Anterior cingulate cortex (tissue), 58 donors: ENCODE measurements at regions not wholly inside any gene's neighbourhood (a gene's known extent, or its start where the extent isn't known, plus 50 kb on each side); places are given as distances from the start of the nearest gene placed in this dataset.
A peak's percentile ranks its signal among the peaks of the same experiment; 100 is the strongest.
"Not testable (repeated sequence)": the region's sequence is repeated elsewhere in the genome, so short reads cannot be mapped to it uniquely, and the experiment has no call there.

ENCODE experiments used
- DNase-seq, 58 donors: peaks; one replicate each; lab custom pipeline; 2025; lab: John Stamatoyannopoulos, UW

DNA sequence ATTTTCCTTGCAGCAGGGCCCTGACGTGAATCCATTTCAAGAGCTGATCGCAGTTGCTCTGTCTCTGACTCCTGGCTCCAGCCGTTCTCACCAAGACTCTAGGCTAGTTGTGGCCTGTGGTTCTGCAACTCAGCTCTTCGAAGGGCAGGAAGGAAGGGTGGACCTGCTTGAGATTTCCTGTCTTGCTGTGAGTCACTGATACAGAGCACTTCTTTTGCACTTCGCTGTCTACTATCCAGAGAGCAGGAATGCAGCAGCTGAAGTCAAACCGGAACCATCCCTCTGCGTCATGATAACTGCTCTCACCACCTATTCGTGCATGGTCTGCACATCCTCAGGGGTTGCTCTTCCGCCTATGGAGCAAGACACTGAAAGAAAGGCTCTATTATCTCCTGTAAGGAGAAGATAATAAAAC is 59.7 kb downstream of the RAP2B start:
- DNase-seq: peak in 30 of 58 donors; percentile 1 to 61 (median 10)

DNA sequence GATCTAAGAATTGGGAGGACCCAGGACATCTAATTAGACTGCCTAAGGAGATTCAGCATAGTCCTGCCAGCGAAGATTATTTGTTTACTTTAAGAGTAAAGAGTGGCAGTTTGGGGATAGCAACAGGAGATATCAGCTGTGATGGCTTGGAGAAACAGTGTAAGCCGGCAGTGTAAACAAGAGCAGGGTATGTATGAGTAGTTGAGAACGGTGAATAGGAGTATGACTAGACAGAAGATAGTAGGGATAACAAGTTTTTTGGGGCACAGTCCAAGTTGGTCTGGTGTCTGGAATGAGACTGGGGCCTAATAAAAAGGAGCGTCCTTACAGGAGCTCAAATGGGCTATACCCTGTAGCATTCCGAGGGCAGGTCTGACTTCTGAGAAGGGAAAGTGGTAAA is 64.9 kb downstream of the RAP2B start:
- DNase-seq: not testable (repeated sequence)

DNA sequence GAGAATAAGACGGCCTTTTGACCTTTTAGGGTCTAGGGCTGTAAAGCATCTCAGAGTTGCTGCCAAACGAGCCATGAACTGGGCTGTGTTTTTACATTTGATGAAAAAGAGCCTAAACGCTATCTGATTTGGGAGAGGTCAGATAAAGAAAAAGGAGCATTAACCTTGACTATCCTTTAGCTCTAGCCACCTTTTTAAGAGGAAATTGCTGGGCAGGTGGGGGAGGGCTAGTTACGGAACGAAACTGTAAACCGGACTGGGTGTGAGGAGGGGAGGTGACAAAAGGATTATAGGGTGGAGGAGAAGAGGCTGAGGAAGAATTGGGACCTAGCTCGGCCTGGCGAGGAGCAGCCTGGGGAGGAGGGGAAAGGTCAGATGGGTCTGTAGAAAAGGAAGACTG is 68.4 kb downstream of the RAP2B start:
- DNase-seq: not testable (repeated sequence)

DNA sequence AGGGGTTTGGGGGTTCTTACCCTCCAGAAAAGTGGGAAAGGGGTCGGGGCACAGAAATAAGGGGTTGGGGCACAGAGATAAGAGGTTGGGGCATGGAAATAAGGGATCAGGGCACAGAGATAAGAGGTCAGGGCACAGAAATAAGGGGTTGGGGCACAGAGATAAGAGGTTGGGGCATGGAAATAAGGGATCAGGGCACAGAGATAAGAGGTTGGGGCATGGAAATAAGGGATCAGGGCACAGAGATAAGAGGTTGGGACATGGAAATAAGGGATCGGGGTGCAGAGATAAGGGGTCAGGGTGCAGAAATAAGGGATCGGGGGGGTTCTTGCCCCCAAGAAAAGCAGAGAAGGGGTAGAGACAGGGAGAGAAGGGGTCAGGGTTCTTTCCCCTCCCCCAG is 69.2 kb downstream of the RAP2B start:
- not testable (repeated sequence) for DNase-seq

DNA sequence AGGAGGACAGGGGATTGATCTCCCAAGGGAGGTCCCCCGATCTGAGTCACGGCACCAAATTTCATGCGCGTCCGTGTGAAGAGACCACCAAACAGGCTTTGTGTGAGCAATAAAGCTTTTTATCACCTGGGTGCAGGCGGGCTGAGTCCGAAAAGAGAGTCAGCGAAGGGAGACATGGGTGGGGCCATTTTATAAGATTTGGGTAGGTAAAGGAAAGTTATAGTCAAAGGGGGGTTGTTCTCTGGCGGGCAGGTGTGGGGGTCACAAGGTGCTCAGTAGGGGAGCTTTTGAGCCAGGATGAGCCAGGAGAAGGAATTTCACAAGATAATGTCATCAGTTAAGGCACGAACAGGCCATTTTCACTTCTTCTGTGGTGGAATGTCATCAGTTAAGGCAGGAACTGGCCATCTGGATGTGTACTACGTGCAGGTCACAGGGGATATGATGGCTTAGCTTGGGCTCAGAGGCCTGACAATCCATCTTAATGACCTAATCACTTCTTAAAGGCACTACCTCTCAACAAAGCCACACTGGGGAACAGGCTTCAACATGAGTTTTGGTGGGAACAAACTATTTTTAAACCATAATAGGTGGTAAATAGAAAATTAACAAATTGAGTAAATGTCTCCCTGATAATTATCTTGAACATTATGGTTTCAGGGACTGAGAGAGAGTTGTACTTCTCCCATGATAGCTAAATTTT is 70.2 kb downstream of the RAP2B start:
- DNase-seq: not testable (repeated sequence)

DNA sequence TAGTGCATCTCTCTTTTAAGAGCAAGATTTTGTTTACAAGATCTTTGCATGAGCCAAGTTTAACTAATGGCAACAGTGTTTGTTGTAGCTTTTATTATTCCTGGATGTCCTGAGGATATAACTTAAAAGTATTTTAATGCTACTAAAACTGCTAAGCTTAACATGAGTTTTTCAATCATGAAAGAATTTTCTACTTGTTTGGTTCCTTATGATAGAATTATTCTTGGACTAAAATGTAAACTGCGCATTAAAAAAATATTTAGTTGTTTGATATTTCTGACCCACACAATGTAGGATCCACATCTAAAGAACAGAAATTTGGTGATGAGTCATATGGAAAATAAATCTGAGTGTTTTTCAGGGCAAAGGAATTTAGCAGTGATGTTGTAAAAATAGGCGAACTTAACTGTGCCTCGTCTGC is 70.8 kb downstream of the RAP2B start:
- no peak for DNase-seq

DNA sequence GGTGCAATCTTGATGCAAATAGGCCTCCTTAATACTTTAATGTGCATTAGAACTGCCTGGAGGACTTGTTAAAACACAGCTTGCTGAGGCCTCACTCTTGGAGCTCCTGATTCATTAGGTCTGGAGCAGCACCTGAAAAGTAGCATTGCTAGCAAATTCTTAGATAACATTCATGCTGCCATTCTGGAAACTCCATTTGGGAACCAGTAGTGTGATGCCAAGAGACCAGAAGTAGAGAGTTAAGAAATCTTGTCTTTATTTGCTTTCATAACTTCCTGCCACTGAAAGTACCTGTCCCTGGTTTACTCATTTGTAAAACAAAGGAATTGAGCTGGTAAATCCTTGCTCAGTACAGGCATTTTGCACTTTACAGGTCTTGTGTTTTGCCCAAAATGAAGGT is 72.0 kb downstream of the RAP2B start:
- no peak for DNase-seq

DNA sequence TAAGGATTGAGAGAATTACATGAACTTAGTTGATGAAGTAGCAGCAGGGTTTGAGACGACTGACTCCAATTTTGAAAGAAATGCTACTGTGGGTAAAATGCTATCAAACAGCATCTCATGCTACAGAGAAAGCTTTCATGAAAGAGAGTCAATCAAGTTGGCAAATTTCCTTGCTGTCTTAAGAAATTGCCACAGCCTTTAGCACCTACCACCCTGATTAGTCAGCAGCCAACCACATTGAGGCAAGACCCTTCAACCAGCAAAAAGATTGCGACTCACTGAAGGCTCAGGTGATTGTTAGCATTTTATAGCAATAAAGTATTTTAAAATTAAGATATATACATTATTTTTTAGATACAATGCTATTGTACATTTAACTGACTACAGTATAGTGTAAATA is 80.9 kb downstream of the RAP2B start:
- DNase-seq: no peak

DNA sequence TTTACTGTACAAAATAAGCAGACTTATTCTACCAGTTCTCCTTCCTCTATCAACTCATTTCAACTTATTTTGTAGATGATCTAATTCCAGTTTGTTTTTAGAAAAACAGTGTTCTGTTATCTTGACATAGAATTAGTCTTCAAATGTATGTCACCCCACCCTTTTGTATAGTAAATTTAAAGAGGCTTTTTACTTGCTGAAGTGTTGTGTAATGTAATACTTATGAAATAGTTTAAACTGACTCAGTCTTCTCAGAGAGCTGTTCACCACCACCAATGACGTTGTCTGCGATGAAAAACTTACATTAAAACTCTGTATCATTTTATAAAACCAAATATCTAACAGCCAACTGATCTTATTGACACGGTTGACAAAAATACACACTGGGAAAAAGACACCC is 82.9 kb downstream of the RAP2B start:
- no peak for DNase-seq

DNA sequence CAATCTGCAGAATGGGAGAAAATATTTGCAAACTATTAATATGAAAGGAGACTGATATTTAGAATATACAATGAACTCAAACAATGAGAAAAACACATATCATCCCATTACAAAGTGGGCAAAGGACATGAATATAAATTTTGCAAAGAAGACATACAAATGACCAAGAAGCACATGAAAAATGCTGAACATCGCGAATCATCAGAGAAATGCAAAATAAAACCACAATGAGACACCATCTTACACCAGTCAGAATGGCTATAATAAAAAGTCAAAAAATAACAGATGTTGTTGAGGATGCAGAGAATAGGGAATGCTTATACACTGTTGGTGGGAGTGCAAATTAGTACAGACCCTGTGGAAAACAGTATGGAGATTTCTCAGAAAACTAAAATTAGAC is 83.6 kb downstream of the RAP2B start:
- DNase-seq: no peak

DNA sequence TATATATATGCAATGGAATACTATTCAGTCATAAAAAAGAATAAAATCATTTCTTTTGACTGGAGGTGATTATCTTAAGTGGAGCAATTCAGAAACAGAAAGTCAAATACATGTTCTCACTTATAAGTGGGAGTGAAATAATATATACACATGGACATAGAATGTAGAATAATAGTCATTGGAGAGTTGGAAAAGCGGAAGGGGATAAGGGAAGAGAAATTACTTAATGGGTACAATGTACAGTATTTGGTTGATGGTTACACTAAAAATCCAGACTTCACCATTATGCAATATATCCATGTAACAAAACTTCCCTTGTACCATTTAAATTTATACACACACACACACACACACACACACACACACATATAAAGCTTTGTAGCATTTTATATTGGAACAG is 84.3 kb downstream of the RAP2B start:
- no peak for DNase-seq

DNA sequence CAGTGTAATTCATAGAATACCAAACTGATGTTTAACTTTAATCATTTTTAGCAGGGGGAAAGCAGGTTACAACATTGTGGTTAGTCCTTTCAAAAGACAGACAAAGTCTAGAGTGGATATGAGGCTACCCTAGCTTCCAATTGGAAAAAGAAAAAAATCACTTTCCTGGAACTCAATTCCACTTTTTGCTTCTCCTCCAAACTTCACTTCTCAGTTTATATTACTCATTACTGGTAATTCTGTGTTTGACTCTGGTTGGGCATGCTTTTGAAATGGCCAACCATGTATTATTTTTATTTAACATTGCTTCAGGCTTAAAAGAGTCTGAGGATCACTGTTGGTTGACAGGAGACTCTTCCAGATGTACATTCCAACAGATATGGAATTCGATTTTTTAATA is 84.8 kb downstream of the RAP2B start:
- no peak for DNase-seq

DNA sequence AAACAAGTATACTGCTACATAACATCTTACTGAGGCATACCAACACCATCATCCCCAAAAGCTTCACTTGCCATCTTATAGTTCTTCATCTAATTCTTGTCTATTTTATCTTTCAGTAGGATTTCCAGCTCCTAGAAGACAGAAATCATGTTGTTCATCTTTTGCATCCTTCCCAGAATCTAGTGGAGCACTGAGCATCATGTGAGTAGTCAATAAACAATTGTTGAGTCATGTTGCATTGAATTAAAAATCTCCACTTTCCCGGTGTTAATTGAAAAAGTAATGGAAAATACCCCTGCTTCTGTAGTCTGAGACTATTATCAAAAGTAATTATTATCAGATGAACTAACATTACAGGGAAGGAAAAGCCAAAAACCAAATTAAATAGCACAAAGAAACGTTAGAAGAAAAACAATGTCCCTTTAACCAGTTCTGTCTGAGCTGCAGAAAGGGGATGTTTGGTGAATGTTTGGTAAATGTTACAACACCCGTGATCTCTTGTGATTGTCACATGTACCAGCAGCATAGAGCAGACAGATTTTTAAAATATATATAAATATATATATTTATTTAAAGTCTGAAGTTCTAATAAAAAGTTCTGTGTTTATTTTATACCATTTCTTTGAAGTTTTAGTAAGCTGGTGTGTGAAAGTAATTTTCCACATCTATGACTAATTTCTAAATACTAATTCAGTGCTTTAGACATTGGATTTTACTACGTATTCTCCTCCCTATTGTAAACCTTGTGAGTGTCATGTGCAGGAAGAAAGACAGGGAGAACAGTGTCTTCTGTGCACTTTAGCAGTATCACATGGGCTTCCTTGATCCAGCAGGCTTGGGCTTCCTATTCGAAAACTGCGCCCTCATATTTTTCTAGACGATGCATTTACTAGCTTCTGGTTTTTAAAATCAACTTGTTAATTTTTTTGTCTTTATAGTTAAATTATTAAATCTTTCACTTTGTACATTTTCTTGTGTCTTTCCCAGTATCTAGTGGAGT is 85.6 kb downstream of the RAP2B start:
- DNase-seq: no peak

DNA sequence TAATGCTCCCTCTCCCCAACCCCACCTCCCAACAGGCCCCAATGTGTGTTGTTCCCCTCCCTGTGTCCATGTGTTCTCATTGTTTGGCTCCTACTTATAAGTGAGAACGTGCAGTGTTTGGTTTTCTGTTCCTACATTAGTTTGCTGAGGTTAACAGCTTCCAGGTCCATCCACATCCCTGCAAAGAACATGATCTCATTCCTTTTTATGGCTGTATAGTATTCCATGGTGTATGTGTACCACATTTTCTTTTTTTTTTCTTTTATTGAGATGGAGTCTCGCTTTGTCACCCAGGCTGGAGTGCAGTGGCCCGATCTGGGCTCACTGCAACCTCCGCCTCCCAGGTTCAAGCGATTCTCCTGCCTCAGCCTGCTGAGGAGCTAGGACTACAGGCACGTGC is 86.8 kb downstream of the RAP2B start:
- DNase-seq: not testable (repeated sequence)

DNA sequence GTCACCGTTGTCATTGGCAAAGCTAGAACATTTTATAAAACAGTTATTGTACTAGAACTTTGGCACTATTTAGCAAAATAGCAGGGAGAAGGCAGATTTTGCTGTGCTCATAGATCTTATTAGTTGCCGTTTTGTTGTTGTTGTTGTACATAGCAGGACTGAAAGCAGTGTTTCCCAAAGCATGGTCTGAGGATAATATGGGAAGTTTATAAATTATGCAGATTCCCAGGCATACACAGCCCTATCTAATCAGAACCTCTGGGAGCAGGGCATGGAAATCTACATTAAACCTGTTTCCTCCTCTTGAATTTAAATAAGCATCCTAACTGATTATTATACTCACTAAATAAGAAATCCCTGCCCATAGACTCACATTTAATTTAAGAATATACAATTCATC is 87.9 kb downstream of the RAP2B start:
- no peak for DNase-seq

DNA sequence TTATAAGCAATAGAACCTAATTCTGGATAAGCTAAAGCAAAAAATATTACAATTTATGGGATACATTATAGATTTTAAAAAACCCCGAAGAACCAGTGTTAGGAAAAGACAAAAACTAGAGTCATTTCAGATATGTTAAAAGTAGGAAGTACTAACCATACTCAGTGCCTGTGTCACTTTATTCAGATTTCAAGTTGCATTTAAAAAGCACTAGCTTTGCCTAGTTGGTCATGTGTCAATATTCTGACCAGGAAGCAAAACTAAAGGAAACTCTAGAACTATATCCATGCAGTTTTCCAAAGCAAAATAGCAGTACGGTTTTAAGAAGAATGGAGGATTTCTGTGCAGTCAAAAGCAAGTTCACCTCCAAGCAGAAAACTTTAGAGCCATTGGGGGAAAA is 88.4 kb downstream of the RAP2B start:
- no peak for DNase-seq

DNA sequence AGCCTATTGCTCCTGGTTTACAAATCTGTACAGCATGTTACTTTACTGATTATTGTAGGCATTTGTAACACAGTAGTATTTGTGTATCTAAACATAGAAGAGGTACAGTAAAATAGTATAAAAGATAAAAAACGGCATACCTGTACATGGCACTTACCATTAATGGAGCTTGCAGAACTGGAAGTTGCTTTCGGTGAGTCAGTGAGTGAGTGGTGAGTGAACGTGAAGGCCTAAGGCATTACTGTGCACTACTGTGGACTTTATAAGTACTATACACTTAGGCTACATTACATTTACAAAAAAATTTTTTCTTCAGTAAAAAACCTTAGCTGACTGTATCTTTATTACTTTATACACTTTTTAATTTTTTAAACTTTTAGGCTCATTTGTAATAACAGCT is 90.9 kb downstream of the RAP2B start:
- DNase-seq: no peak

DNA sequence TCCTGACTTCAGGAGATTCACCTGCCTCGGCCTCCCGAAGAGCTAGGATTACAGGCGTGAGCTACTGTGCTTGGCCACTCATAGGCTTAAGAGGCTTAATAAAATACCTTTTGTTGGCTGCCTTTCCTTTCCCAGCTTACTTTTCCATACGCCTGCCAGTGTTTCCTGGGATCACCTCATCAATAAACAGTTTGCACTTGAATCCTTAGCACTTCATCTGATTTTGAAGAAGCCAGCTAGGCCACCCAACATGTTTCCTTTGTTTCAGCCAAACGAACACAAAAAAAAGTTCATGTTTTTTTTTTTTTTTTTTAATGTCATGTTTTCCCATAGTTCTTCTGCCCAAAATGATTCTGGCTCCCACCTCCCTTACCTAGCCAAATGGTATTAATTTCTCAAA is 92.3 kb downstream of the RAP2B start:
- no peak for DNase-seq

DNA sequence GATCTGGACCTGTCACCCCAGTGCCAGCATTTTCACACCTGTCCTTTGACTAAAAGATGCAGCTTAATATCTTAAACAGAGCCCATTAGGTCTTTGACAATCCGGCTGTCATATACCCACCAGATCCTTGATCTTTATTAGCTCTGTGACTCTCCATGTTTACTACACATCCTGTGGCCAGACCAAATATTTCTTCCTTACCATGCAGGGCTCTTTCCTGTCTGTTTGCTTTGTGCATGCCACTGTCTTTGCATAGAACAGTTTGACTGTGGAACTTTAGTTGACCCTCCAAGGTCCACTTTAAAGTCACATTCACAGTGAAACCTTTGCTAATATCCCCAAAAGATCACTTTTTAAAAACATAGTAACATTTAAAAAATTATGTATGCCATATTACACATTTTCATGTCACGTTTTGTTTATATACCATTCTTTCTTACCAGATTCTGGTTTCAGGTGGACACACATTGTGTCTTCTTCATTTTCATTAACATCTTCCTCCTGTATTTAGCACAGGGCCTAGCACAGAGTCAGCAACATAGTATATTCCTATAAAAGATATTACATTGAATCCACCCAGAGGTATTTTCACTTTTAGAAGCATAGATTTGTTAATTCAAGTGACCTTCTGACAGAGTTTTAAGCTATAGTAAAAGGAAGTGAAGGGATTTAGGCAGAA is 95.8 kb downstream of the RAP2B start:
- DNase-seq: no peak

DNA sequence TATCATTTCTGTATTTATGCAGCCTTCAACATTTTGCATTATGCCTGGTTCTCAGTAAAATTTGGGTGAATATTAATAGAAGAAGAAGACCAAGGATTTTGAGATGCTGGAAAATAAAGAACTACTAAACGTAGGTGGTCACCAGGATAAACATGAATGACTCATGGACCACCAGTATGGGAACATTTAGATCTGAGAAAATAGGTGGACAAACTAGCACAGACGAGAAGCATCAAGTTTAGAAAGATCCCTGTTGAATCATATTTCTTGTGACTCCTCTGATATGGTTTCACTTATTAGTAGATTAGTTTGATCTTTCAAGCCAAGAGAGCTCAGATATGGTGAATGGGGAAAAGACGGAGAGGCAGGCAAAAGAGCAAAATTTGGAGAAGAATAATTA is 97.9 kb downstream of the RAP2B start:
- DNase-seq: no peak

DNA sequence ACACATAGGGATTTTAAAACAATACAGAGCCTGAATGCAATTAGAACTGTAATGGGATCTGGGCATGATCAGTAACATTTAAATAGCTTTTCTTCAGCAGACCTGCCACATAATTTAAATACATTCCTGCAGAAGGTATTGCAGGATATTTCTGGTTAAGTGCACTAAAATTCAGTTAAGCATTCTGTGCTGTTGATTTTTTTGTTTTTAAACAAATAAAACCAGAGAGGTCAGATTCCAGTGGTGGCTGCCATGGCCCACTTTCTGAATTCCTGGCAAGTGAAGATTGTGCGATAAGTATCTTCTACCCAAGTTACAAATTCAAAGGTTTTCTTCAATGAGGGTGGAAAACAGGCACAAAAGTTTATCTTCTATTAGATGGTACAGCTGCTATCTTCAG is 98.7 kb downstream of the RAP2B start:
- no peak for DNase-seq
